HEK293T (cell line): ENCODE measurements at regions not wholly inside any gene's neighbourhood (a gene's known extent, or its start where the extent isn't known, plus 50 kb on each side); places are given as distances from the start of the nearest gene placed in this dataset.

Experiments
- CTCF ChIA-PET: fragments of 350-600 bp; formaldehyde crosslinking; extraction: SDS; loops from one replicate; lab custom pipeline; 2021; ENCODE audit warnings: antibody characterized with exemption, inconsistent platforms; lab: Yijun Ruan, JAX
- POLR2A ChIA-PET: fragments of 350-600 bp; formaldehyde crosslinking; extraction: SDS; loops from one replicate; lab custom pipeline; 2020; ENCODE audit warnings: antibody characterized with exemption, inconsistent platforms; lab: Yijun Ruan, JAX
- DNase-seq: peaks from one replicate; pipeline ENCODE4 v3.0.0; 2012; ENCODE audit warnings: mixed read lengths; ENCODE audit errors: extremely low spot score
- ARNT ChIP-seq: fragments of 450-650 bp; IDR thresholded peaks from 2 replicates; pipeline ENCODE4 v1.6.1; 2017; ENCODE audit warnings: mild to moderate bottlenecking
- BHLHE40 ChIP-seq: fragments of 450-650 bp; IDR thresholded peaks from 2 replicates; pipeline ENCODE4 v1.6.1; 2016; ENCODE audit warnings: mild to moderate bottlenecking, moderate library complexity, borderline replicate concordance
- CTBP1 ChIP-seq: fragments of 450-650 bp; IDR thresholded peaks from 2 replicates; pipeline ENCODE4 v1.6.1; 2016; ENCODE audit warnings: borderline replicate concordance
- ELF4 ChIP-seq: fragments of 450-650 bp; IDR thresholded peaks from 2 replicates; pipeline ENCODE4 v1.6.1; 2017; ENCODE audit warnings: antibody characterized with exemption
- FOXA1 ChIP-seq: fragments of 450-650 bp; IDR thresholded peaks from 2 replicates; pipeline ENCODE4 v1.6.1; 2016; ENCODE audit warnings: mild to moderate bottlenecking
- FOXK2 ChIP-seq: fragments of 450-650 bp; IDR thresholded peaks from 2 replicates; pipeline ENCODE4 v1.6.1; 2016; ENCODE audit warnings: mild to moderate bottlenecking
- FOXM1 ChIP-seq: fragments of 450-650 bp; IDR thresholded peaks from 2 replicates; pipeline ENCODE4 v1.6.1; 2017; ENCODE audit warnings: mild to moderate bottlenecking, borderline replicate concordance
- HDGF ChIP-seq: fragments of 450-650 bp; IDR thresholded peaks from 2 replicates; pipeline ENCODE4 v1.6.1; 2017; ENCODE audit warnings: antibody characterized with exemption, borderline replicate concordance
- L3MBTL2 ChIP-seq: fragments of 450-650 bp; conservative IDR thresholded peaks from 2 replicates; pipeline ENCODE4 v1.6.1; 2016; ENCODE audit warnings: mild to moderate bottlenecking
- LEF1 ChIP-seq: fragments of 450-650 bp; IDR thresholded peaks from 2 replicates; pipeline ENCODE4 v1.6.1; 2017; ENCODE audit warnings: mild to moderate bottlenecking, borderline replicate concordance
- NFRKB ChIP-seq: fragments of 450-650 bp; IDR thresholded peaks from 2 replicates; pipeline ENCODE4 v1.6.1; 2016; ENCODE audit warnings: mild to moderate bottlenecking, moderate library complexity
- SP1 ChIP-seq: fragments of 450-650 bp; IDR thresholded peaks from 2 replicates; pipeline ENCODE4 v1.6.1; 2017
- SUZ12 ChIP-seq: fragments of 450-650 bp; IDR thresholded peaks from 2 replicates; pipeline ENCODE4 v1.6.1; 2016; ENCODE audit warnings: mild to moderate bottlenecking
- TARDBP ChIP-seq: fragments of 450-650 bp; IDR thresholded peaks from 2 replicates; pipeline ENCODE4 v1.6.1; 2016
- ZNF384 ChIP-seq: fragments of 450-650 bp; IDR thresholded peaks from 2 replicates; pipeline ENCODE4 v1.6.1; 2016
- TF ChIP-seq, protein P1 (sequence below): fragments of 450-650 bp; IDR thresholded peaks from 2 replicates; pipeline ENCODE4 v1.6.1; 2016

DNA sequence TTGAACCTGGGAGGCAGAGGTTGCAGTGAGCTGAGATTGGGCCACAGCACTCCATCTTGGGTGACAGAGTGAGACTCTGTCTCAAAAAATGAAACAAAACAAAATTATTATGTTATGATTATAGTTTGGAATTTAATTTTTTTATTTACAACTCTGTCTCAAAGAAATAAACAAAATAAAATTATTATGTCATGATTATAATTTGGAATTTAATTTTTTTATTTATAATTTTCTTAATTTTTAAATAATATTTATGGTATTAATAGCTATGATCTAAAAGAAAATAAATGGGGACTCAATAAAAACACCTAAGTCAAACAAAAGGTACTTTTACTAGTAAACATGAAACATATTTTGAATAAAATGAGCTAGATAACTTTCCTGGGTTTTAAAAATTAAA lies 994.8 kb upstream of the GHITM start:
- no peak for DNase-seq
- CTCF ChIA-PET = no interaction called here
- TF ChIP-seq FOXK2 = no peak
- TF ChIP-seq L3MBTL2 = no peak
- no peak for TF ChIP-seq TARDBP
- no peak for TF ChIP-seq SP1
- POLR2A ChIA-PET = no interaction called here

DNA sequence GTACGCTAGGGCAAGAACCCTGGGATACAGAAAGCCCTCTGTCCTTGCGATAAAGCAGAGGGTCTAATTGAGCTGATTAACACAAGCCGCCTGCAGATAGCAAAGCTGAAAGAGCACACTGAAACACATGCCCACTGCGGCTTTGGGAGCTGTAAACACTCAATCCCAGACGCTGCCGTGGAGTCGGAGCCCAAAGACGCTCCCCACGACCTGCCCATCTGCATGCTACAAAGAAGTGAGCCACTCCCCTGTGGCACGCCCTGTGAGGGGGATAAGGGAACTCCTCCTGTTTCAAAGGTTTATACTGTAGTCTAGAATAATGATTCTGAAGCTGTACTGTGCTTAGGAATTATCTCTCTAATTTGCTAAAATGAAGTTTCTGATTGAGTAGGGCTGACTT lies 985.6 kb upstream of the GHITM start:
- ChIA-PET POLR2A (no interaction called here), CTCF (interaction anchor here (0.6 kb wide), 1 partner anchor 30 kb away, joined by 3 read pairs; no protein-coding TSS in a partner anchor)
- TF ChIP-seq ELF4 (no peak), HDGF (no peak), FOXA1 (no peak), SP1 (no peak), CTBP1 (no peak), LEF1 (no peak), ARNT (no peak), FOXK2 (no peak), NFRKB (no peak), BHLHE40 (no peak), ZNF384 (no peak), SUZ12 (no peak)
- TF ChIP-seq, protein P1, sequence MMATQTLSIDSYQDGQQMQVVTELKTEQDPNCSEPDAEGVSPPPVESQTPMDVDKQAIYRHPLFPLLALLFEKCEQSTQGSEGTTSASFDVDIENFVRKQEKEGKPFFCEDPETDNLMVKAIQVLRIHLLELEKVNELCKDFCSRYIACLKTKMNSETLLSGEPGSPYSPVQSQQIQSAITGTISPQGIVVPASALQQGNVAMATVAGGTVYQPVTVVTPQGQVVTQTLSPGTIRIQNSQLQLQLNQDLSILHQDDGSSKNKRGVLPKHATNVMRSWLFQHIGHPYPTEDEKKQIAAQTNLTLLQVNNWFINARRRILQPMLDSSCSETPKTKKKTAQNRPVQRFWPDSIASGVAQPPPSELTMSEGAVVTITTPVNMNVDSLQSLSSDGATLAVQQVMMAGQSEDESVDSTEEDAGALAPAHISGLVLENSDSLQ = no peak
- DNase-seq = no peak

DNA sequence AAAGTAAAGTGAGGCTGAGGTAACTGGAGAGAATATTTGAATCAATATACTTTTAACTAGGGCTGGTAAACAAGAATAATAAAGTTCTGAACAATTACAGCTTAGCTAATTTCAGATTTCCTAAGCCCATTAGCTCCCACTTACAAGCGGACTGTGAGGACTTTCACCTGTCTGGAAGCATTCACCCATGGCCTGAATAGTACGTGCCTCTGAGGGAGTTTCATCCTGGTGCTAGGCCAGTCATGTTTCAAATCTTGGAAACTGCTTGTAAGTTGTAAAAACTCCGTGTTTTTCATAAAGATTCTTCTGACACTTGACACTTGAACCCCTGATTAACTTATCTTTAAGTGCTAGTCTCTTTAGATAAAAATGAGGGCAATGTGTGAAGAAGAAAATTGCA lies 975.2 kb upstream of the GHITM start:
- POLR2A ChIA-PET = no interaction called here
- TF ChIP-seq CTBP1 = no peak
- TF ChIP-seq, protein P1 = no peak
- no peak for DNase-seq
- CTCF ChIA-PET = no interaction called here

DNA sequence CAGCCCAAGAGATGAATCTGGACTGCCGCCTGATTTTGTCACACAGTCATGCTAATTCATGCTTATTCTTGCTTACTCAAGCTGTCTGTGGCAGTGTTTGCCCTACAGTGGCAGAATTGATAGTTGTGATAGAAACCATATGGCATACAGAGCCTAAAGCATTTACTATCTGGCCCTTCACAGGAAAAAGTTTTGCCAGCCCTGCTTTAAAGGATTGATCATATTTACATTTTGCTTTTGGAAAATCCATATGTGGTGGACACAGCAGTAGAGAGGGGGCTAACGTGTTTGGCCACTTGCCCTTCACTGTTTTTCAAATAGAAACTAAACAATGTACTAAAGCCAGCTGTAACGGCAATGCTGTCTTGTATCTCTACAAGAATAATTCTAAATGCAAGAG lies 974.0 kb upstream of the GHITM start:
- no peak for DNase-seq
- CTCF ChIA-PET = no interaction called here
- TF ChIP-seq L3MBTL2 (no peak), LEF1 (no peak), TARDBP (no peak), HDGF (no peak), FOXA1 (no peak), FOXM1 (no peak), ARNT (no peak), NFRKB (no peak), CTBP1 (no peak), ZNF384 (no peak), BHLHE40 (no peak), SUZ12 (no peak), SP1 (no peak), ELF4 (no peak)
- TF ChIP-seq, protein P1 = no peak
- POLR2A ChIA-PET = no interaction called here

DNA sequence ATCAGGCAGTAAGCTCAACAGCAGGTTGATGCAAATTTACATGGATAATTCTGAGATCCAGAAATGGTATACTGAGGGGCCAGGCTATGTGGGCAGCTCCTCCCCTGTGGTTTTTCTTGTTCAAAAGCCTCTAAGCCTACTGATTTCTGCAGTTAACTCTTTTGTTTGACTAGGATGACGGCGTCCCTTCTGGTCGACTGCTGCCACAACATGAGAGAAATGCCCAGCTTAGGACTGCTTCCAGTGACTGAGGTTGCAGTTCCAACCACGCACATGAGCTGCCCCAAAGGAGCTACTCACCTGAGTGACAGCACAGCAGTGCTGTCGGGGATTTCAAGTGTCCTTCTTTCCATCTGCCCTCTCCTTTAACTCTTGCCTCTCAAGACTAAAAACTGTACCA lies 973.0 kb upstream of the GHITM start:
- peak; percentile 16 for DNase-seq
- ChIA-PET POLR2A (no interaction called here), CTCF (interaction anchor here (1.1 kb wide), 1 partner anchor 1376 kb away, joined by 3 read pairs; no protein-coding TSS in a partner anchor)
- TF ChIP-seq FOXM1 (no peak), L3MBTL2 (no peak), SUZ12 (no peak), ZNF384 (no peak), TARDBP (no peak), LEF1 (no peak), FOXK2 (no peak), SP1 (no peak), ELF4 (no peak)

DNA sequence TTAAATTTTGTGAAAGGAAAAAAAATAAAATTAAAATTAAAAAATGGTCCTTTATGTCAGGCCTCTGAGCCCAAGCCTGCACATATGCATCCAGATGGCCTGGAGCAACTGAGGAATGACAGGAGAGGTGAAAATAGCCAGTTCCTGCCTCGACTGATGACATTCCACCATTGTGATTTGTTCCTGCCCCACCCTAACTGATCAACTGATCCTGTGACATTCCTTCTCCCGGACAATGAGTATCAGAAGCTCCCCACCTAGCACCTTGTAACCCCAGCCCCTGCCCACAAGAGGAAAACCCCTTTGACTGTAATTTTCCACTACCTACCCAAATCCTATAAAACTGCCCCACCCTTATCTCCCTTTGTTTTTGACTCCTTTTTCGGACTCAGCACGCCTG lies 972.2 kb upstream of the GHITM start:
- ChIA-PET POLR2A (no interaction called here), CTCF (no interaction called here)
- TF ChIP-seq FOXA1 (no peak), NFRKB (no peak), ZNF384 (no peak), LEF1 (no peak), SUZ12 (no peak), FOXK2 (no peak), ARNT (no peak), L3MBTL2 (no peak), ELF4 (no peak), SP1 (no peak), HDGF (no peak), TARDBP (no peak), CTBP1 (no peak)
- TF ChIP-seq, protein P1 = no peak

DNA sequence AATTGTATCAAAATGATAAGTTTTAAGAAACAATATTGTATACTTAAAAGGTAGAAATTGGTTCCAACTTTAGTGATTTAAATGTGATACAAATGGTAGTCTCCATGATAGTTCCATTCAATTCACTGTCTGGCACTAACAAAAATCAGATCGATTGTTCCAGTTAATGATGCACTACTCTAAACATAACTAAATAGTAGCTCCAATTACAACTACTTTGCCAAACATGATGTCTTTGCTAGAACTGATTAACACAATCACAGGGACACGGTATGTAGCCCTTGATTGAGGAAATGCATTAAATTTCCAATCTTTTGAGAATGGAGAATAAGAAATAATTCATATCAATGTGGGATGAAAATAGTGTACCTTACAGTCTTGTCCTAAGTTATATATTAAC lies 962.4 kb upstream of the GHITM start:
- no peak for DNase-seq
- ChIA-PET CTCF (no interaction called here), POLR2A (no interaction called here)
- TF ChIP-seq HDGF = no peak
- TF ChIP-seq FOXA1 = no peak
- TF ChIP-seq SUZ12 = no peak
- no peak for TF ChIP-seq L3MBTL2
- TF ChIP-seq FOXK2 = no peak
- TF ChIP-seq NFRKB = no peak
- no peak for TF ChIP-seq BHLHE40
- TF ChIP-seq SP1 = no peak
- no peak for TF ChIP-seq LEF1
- TF ChIP-seq ELF4 = no peak
- no peak for TF ChIP-seq ZNF384
- TF ChIP-seq CTBP1 = no peak
- TF ChIP-seq, protein P1 = no peak
- TF ChIP-seq ARNT = no peak
- no peak for TF ChIP-seq TARDBP

More for the DNA sequence above, 972.2 kb upstream of the GHITM start:
- no peak for DNase-seq
